Mucosa of descending colon (tissue), 3 donors: ENCODE measurements at regions not wholly inside any gene's neighbourhood (a gene's known extent, or its start where the extent isn't known, plus 50 kb on each side); places are given as distances from the start of the nearest gene placed in this dataset.

Experiments
- ATAC-seq: fragments of 200-7000 bp; cut with Tn5 transposase; one replicate; pipeline ENCODE4 v1.9.1; 2020; ENCODE audit warnings: mild to moderate bottlenecking, moderate library complexity
- DNase-seq, 3 donors: peaks; one replicate each; pipeline ENCODE4 v3.0.0-alpha.2; 2020
- H3K36me3 ChIP-seq: fragments of 200-600 bp; one replicate; pipeline ENCODE4 v1.8.0; 2021; ENCODE audit warnings: low read depth, mild to moderate bottlenecking
- H3K4me1 ChIP-seq: fragments of 200-600 bp; one replicate; pipeline ENCODE4 v1.8.0; 2021; ENCODE audit warnings: low read depth, mild to moderate bottlenecking
- H3K4me3 ChIP-seq: fragments of 200-600 bp; one replicate; pipeline ENCODE4 v1.8.0; 2021; ENCODE audit warnings: mild to moderate bottlenecking
- H3K9me3 ChIP-seq: fragments of 200-600 bp; one replicate; pipeline ENCODE4 v1.8.0; 2021; ENCODE audit warnings: mild to moderate bottlenecking
- CTCF ChIP-seq: fragments of 200-600 bp; IDR thresholded peaks from one replicate; pipeline ENCODE4 v1.8.0; 2022; ENCODE audit warnings: antibody characterized with exemption, mild to moderate bottlenecking
- intact Hi-C, 2 donors: fragments of 100-400 bp; cut with DNase I in 1 of 2; cut with micrococcal nuclease in 1 of 2; formaldehyde crosslinking; loops; one replicate each; pipeline versions ENCODE4 v1.11.0 to v1.11.1; 2022; cut with DNase I, micrococcal nuclease
- donor health status: DM: no; HTN: no; CAD: no; lungs with moderate emphysema.
- donor health status: DM: no; HTN: no; CAD: no.
- donor health status: DM: no; HTN: yes; CAD: no.

- DNase-seq = no peak
- intact Hi-C loops = no loop called here
- H3K4me3 ChIP-seq = no peak overlapping the region
- TF ChIP-seq CTCF = no peak
- H3K36me3 ChIP-seq = no peaks in the 10 kb centered on the region
- ATAC-seq = no peak
- no peaks in the 10 kb centered on the region for H3K4me1 ChIP-seq
- peaks cover 45% of the 10 kb centered on the region for H3K9me3 ChIP-seq
Measured at GRCh38 chr5:28543473-28544098, 1505.2 kb upstream of the CDH9 start.

- no peak for TF ChIP-seq CTCF
- Histone ChIP-seq H3K36me3 (no peaks in the 10 kb centered on the region), H3K9me3 (peaks cover 50% of the 10 kb centered on the region), H3K4me3 (no peak overlapping the region), H3K4me1 (no peaks in the 10 kb centered on the region)
- DNase-seq (no peak), ATAC-seq (no peak)
- intact Hi-C loops = no loop called here
Measured at GRCh38 chr5:28542987-28543386, 1504.6 kb upstream of the CDH9 start.

GRCh38 chr5:28523888-28524635 lies 1485.7 kb upstream of the CDH9 start:
- no peak for DNase-seq
- H3K4me1 ChIP-seq = no peaks in the 10 kb centered on the region
- intact Hi-C loops = no loop called here
- no peak for TF ChIP-seq CTCF
- H3K4me3 ChIP-seq = no peak overlapping the region
- peaks cover 29% of the 10 kb centered on the region for H3K9me3 ChIP-seq
- H3K36me3 ChIP-seq = no peaks in the 10 kb centered on the region
- no peak for ATAC-seq

GRCh38 chr5:28523416-28523815 lies 1485.0 kb upstream of the CDH9 start:
- no peak overlapping the region for H3K4me3 ChIP-seq
- intact Hi-C loops = no loop called here
- H3K36me3 ChIP-seq = no peaks in the 10 kb centered on the region
- H3K9me3 ChIP-seq = peaks cover 30% of the 10 kb centered on the region
- no peaks in the 10 kb centered on the region for H3K4me1 ChIP-seq
- ATAC-seq (no peak), DNase-seq (no peak)
- TF ChIP-seq CTCF = no peak

- intact Hi-C loops = no loop called here
- H3K4me3 ChIP-seq = no peak overlapping the region
Measured at GRCh38 chr5:28517691-28518090, 1479.3 kb upstream of the CDH9 start.

More at GRCh38 chr5:28517691-28518090, 1479.3 kb upstream of the CDH9 start:
- TF ChIP-seq CTCF = no peak
- H3K4me1 ChIP-seq = no peaks in the 10 kb centered on the region
- H3K36me3 ChIP-seq = no peaks in the 10 kb centered on the region
- peaks cover 29% of the 10 kb centered on the region for H3K9me3 ChIP-seq
- no peak for ATAC-seq
- no peak for DNase-seq
